GM13976 (cell line): ENCODE measurements at regions not wholly inside any gene's neighbourhood (a gene's known extent, or its start where the extent isn't known, plus 50 kb on each side); places are given as distances from the start of the nearest gene placed in this dataset.
A peak's percentile ranks its signal among the peaks of the same experiment; 100 is the strongest.

Experiments used
- DNase-seq: peaks from one replicate; pipeline ENCODE4 v3.0.0; 2012; ENCODE audit warnings: low spot score
- in situ Hi-C: fragments of 300-500 bp; cut with MboI; formaldehyde crosslinking; loops from one replicate; pipeline ENCODE4 v1.12.0; 2022; ENCODE audit warnings: low sequenced_read_pairs, mixed read lengths, inconsistent platforms; ENCODE audit not compliant: unreplicated experiment
- TF ChIP-seq, protein P1 (sequence below): IDR thresholded peaks from 2 replicates; pipeline ENCODE4 v1.5.1; 2012; ENCODE audit warnings: borderline replicate concordance, mild to moderate bottlenecking; ENCODE audit not compliant: insufficient read depth; ENCODE audit errors: extremely low read depth, missing control alignments, control extremely low read depth

- DNase-seq: no peak
- TF ChIP-seq, protein P1, sequence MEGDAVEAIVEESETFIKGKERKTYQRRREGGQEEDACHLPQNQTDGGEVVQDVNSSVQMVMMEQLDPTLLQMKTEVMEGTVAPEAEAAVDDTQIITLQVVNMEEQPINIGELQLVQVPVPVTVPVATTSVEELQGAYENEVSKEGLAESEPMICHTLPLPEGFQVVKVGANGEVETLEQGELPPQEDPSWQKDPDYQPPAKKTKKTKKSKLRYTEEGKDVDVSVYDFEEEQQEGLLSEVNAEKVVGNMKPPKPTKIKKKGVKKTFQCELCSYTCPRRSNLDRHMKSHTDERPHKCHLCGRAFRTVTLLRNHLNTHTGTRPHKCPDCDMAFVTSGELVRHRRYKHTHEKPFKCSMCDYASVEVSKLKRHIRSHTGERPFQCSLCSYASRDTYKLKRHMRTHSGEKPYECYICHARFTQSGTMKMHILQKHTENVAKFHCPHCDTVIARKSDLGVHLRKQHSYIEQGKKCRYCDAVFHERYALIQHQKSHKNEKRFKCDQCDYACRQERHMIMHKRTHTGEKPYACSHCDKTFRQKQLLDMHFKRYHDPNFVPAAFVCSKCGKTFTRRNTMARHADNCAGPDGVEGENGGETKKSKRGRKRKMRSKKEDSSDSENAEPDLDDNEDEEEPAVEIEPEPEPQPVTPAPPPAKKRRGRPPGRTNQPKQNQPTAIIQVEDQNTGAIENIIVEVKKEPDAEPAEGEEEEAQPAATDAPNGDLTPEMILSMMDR: no peak
- in situ Hi-C loops: no loop called here
Measured at GRCh38 chr2:122433123-122433754, 677.8 kb downstream of the TSN start.

DNA sequence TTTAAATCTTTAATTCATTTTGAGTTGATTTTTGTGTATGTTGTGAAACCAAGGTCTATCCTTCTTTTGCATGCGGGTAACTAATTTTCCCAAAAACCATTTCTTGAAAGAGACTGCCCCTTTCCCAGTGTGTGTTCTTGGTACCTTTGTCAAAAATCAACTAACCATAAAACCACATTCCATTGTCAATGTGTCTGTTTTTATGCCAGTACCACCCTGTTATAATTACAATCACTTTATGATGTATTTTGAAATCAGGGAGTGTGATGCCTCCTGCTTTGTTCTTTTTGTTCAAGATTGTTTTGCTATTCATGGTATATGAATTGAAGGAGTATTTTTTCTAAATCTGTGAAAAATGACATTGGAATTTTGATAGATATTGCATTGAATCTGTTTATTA is 689.6 kb downstream of the TSN start:
- in situ Hi-C loops: no loop called here
- TF ChIP-seq, protein P1: no peak
- no peak for DNase-seq

GRCh38 chr2:122446761-122447160 is 691.3 kb downstream of the TSN start:
- no peak for DNase-seq
- in situ Hi-C loops: no loop called here
- TF ChIP-seq, protein P1: no peak

GRCh38 chr2:122447237-122447636 is 691.8 kb downstream of the TSN start:
- no peak for DNase-seq
- TF ChIP-seq, protein P1: no peak
- in situ Hi-C loops: no loop called here

GRCh38 chr2:122451040-122451439 is 695.6 kb downstream of the TSN start:
- in situ Hi-C loops: no loop called here
- TF ChIP-seq, protein P1: no peak
- peak; percentile 5 for DNase-seq

DNA sequence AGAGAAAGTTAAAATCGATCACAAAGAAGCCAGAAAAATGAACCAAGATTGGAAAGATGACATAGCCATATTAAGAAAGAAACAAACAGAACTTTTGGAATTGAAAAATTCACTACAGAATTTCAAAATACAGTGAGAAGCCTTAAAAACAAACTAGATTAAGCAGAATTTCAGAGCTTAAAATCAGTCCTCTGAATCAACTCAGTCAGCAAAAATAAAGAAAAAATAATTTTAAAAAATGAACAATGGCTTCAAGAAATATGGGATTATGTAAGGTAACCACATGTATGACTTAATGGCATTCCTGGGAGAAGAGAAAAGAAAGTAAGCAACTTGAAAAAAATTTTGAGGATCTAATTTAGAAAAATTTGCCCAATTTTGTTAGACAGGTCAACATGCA is 696.2 kb downstream of the TSN start:
- TF ChIP-seq, protein P1: no peak
- DNase-seq: no peak
- in situ Hi-C loops: no loop called here
